UCSD-AML1 (cell line): ENCODE measurements at regions not wholly inside any gene's neighbourhood (a gene's known extent, or its start where the extent isn't known, plus 50 kb on each side); places are given as distances from the start of the nearest gene placed in this dataset.
A peak's percentile ranks its signal among the peaks of the same experiment; 100 is the strongest.

Source experiments
- DNase-seq: peaks from one replicate; lab custom pipeline; 2025; ENCODE audit not compliant: unreplicated experiment; lab: John Stamatoyannopoulos, UW

DNA sequence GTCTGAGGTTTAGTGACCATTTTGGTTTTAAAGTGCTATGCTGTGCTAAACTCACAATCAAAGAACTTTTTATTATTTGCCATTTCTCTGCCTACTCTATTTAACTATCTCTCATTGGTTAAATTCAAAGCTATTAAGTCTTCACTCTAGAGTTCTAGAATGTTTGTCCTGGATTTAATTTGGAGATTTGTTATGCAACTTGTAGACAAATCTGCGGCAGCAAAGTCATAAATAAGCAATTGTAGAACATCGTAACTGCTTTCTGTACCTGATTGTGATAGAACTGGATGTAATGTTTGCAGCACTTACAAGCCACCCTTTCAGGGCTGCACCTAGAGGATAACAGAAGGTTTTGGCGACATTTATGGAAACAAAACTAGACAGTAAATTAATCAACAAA lies 566.5 kb upstream of the ADGRL2 start:
- DNase-seq = no peak

- DNase-seq = no peak
Measured at GRCh38 chr1:81233591-81233990, 567.1 kb upstream of the ADGRL2 start.

GRCh38 chr1:81232420-81232819 lies 568.3 kb upstream of the ADGRL2 start:
- DNase-seq = no peak

DNA sequence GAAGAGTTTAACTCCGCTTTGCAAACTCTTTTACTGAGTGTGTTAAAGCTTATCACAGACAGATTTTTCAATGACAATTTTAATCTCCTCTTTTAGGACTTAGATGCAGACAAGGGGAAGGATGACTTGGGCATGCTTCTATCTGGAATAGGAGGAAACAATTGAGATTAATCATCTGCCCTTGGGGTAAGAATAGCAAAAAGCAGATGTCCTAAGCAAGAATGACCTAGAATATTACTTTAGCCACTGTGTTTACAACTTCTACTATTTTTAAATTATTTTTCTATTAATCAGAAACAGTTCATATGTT lies 569.0 kb upstream of the ADGRL2 start:
- no peak for DNase-seq

- no peak for DNase-seq
Measured at GRCh38 chr1:81230983-81231728, 569.6 kb upstream of the ADGRL2 start.

GRCh38 chr1:81228926-81229325 lies 571.8 kb upstream of the ADGRL2 start:
- no peak for DNase-seq

- DNase-seq = no peak
Measured at GRCh38 chr1:81226603-81226928, 574.2 kb upstream of the ADGRL2 start.

- DNase-seq = no peak
Measured at GRCh38 chr1:81225789-81226602, 574.7 kb upstream of the ADGRL2 start.

GRCh38 chr1:81224222-81224621 lies 576.5 kb upstream of the ADGRL2 start:
- no peak for DNase-seq

- no peak for DNase-seq
Measured at GRCh38 chr1:81221564-81221963, 579.2 kb upstream of the ADGRL2 start.

DNA sequence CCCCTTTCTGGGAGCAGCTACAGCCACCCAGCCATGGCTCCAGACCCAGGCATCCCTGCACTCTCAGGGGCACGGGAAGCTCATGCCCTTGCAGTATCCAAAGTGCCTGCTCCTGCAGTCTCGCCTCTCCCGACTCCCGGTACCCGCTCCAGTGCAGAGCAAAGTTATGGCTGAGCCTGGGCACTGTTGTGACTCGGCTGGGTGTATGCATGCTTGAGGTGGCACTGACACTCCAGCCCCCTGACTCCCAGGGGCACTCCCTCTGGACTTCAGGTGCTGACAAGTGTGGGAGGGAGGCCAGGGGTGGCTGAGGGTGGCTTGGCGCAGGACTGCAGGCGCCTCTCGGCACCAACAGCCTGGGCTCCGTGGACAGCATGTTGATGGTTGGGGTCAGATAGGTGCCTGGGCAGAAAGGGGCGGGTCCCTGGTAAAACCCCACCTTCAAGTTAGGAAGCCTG lies 580.1 kb upstream of the ADGRL2 start:
- no peak for DNase-seq

DNA sequence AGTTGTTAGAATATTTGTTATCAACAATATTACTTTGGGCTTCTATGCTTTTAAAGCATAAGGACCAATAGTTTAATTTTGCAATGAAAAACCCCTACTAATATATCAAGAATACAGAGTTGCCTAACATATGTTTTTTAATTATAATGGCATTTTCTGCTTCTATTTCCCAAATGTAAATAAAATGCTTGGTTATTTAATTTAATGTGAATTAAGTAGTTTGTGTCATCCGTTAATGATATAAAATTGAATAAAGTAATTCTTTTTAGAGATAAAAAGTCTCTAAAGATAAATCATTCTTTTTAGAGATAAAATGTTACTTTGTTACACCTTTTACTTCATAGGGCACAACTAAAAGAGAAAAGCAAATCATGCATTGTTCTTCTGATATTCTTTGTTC lies 583.7 kb upstream of the ADGRL2 start:
- DNase-seq = no peak

GRCh38 chr1:81213279-81213678 lies 587.5 kb upstream of the ADGRL2 start:
- DNase-seq = no peak

GRCh38 chr1:81209461-81209860 lies 591.3 kb upstream of the ADGRL2 start:
- DNase-seq = no peak

DNA sequence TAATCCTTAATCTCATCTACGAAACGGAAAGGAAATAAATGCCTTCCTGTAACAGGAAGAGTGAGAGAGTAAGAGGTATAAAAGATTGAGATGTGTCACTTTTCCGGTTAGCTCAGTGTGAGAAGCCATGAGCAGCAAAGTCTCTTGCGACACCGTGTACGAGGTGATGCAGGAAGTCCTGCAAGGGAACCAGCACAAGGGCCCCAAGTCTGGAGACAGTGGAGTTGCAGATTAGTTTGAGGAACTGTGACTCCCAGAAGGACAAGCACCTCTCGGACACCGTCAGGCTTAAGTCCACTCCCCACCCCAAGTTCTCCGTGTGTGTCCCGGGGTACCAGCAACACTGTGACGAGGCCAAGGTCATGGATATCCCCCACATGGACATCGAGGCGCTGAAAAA lies 592.3 kb upstream of the ADGRL2 start:
- peak; percentile 24 for DNase-seq

DNA sequence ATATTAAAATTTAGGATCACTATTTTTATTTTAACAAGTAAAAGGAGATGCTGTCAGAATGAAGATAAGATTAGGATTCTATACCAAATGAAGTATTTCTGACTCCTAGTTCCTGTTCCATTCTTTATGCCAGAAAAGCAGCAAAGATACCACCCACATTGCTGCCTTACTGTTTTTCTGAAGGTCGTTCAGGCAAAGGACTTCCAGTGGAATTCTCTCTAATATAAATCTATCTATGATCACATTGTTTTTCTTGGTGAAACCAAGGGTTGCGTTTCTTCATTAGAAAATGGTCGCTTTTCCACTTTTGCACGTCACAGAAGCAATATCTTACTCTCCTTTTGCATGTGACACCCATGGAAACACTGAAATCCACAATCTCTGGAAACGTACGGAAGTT lies 594.8 kb upstream of the ADGRL2 start:
- DNase-seq = no peak

GRCh38 chr1:81201779-81202178 lies 599.0 kb upstream of the ADGRL2 start:
- DNase-seq = no peak

DNA sequence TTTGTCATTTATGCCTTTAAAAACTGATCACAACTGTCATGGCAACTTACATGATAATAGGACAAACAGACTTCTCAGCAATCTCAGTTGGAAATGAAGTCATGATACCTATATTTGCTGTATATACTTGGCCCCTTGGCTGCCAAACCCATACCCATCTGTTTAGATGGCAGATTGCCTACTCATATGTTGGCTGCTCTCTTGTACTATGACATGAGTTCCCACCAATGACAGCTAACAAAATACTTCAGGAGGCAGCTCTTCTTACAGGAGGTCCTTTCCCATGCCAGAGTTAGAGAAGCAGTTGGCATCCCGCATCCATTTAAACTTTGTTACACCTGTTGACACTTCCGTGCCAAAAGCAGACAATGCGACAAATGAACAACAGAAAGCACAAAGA lies 603.1 kb upstream of the ADGRL2 start:
- no peak for DNase-seq

- DNase-seq = no peak
Measured at GRCh38 chr1:81192647-81193642, 607.8 kb upstream of the ADGRL2 start.

- DNase-seq = no peak
Measured at GRCh38 chr1:81190003-81190402, 610.7 kb upstream of the ADGRL2 start.

DNA sequence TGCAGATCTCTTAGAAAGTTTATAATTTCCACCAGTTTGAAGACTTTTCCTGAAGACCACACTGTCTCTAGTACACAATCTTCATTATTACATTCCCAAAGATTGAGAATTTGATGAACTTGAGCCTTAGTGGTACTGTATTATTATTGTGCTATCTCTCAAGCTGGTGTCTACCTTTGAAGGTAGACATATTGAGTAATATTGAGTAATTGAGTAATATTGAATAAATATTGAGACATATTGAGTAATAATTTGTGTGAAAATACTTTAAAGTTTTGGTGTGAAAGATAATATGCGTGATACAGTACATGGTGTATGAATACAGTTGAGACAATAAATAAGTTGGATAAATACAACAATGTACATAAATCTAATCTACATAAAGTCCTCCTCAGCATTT lies 613.1 kb upstream of the ADGRL2 start:
- DNase-seq = no peak

DNA sequence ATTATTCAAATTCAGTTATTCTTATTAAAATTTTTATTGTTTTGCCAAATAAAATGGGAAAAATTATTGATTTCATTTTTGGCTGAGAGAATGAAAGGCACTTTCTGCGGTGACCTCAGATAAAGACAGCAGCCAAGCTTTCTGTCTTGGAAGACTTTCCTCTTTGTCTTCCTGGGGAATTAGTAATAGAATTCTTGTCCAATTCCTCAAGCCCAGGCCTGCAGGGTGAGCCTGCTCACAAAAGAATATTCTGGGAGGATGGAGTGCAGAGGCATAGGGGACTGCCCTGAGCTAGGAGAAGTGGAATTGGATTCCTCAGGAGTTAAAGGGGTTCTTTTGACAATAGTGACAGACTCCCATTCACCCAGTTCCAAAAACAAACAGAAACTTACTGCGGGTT lies 614.5 kb upstream of the ADGRL2 start:
- DNase-seq = no peak
